ENCODE measurements at regions not wholly inside any gene's neighbourhood (a gene's known extent, or its start where the extent isn't known, plus 50 kb on each side); places are given as distances from the start of the nearest gene placed in this dataset.
A peak's percentile ranks its signal among the peaks of the same experiment; 100 is the strongest.

GRCh38 chr2:128836559-128837100 lies 518.0 kb upstream of the HS6ST1 start:
- TF ChIP-seq CTCF (IDR thresholded peaks at IDR 0.05; ENCODE audit: low read length, missing control alignments): no peak
- DNase-seq (ENCODE audit: low read depth): no peak
- no peak overlapping the region for H3K4me3 ChIP-seq (replicated peaks; ENCODE audit: low read depth, low read length)

GRCh38 chr2:128838244-128838643 lies 519.6 kb upstream of the HS6ST1 start:
- no peak for DNase-seq (ENCODE audit: low read depth)
- no peak overlapping the region for H3K4me3 ChIP-seq (replicated peaks; ENCODE audit: low read depth, low read length)
- no peak for TF ChIP-seq CTCF (IDR thresholded peaks at IDR 0.05; ENCODE audit: low read length, missing control alignments)

- no peak for DNase-seq (ENCODE audit: low read depth)
- no peak overlapping the region for H3K4me3 ChIP-seq (replicated peaks; ENCODE audit: low read depth, low read length)
- TF ChIP-seq CTCF (IDR thresholded peaks at IDR 0.05; ENCODE audit: low read length, missing control alignments): no peak
Measured at GRCh38 chr2:128841803-128842202, 523.1 kb upstream of the HS6ST1 start.

- no peak for DNase-seq (ENCODE audit: low read depth)
- no peak overlapping the region for H3K4me3 ChIP-seq (replicated peaks; ENCODE audit: low read depth, low read length)
- no peak for TF ChIP-seq CTCF (IDR thresholded peaks at IDR 0.05; ENCODE audit: low read length, missing control alignments)
Measured at GRCh38 chr2:128867311-128867710, 548.6 kb upstream of the HS6ST1 start.

GRCh38 chr2:128867936-128868636 lies 549.4 kb upstream of the HS6ST1 start:
- H3K4me3 ChIP-seq (replicated peaks; ENCODE audit: low read depth, low read length): no peak overlapping the region
- no peak for DNase-seq (ENCODE audit: low read depth)
- no peak for TF ChIP-seq CTCF (IDR thresholded peaks at IDR 0.05; ENCODE audit: low read length, missing control alignments)

- DNase-seq (ENCODE audit: low read depth): peak; percentile 1
- no peak overlapping the region for H3K4me3 ChIP-seq (replicated peaks; ENCODE audit: low read depth, low read length)
- no peak for TF ChIP-seq CTCF (IDR thresholded peaks at IDR 0.05; ENCODE audit: low read length, missing control alignments)
Measured at GRCh38 chr2:128868686-128869551, 550.3 kb upstream of the HS6ST1 start.
